ENCODE measurements at regions not wholly inside any gene's neighbourhood (a gene's known extent, or its start where the extent isn't known, plus 50 kb on each side); places are given as distances from the start of the nearest gene placed in this dataset.

DNA sequence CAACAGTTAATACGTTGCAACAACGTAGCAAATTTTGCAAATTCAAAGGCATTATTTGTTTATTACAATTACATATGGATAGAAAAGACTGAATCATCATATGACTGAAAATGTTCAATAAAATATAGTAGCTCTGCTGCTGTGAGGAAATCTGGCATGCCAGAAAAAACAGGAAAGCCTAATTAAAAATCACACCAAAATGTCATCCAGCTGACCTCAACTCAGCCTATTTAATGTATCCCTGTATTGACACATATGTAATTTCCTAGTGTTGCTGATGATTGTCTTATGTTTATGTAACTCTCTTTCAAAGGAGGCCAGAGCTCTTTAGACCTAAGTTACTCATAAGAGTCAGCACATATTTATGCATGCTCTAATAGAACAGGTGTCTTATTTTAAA lies 495.0 kb downstream of the PCDH17 start:
- POLR2A ChIA-PET = no interaction called here
- Histone ChIP-seq H3K36me3 (replicated peaks in 1 of 2; ENCODE audit: control insufficient read depth in 1 of 2, insufficient read depth in 2 of 2, low read length in 2 of 2) (no peaks in the 10 kb centered on the region), H3K79me2 (ENCODE audit: insufficient read depth, low read length) (no peaks in the 10 kb centered on the region), H3K9me3 (ENCODE audit: low read length) (peaks cover 87% of the 10 kb centered on the region), H2AFZ (ENCODE audit: low read length) (no peak overlapping the region), H3K4me2 (ENCODE audit: low read depth, low read length) (no peak overlapping the region), H3K27ac (ENCODE audit: extremely low read length, insufficient read depth, low read length) (no peak overlapping the region), H3K4me1 (ENCODE audit: insufficient read depth, low read length) (no peaks in the 10 kb centered on the region), H3K27me3 (ENCODE audit: control insufficient read depth in 1 of 2, insufficient read depth in 2 of 2, low read length in 2 of 2) (no peaks in the 10 kb centered on the region), H3K9ac (ENCODE audit: insufficient read depth, low read depth, low read length) (no peak overlapping the region), H3K4me3 (replicated peaks in 1 of 3; ENCODE audit: insufficient read depth in 1 of 3, low read depth in 2 of 3, low read length in 3 of 3) (no peak overlapping the region), H4K20me1 (ENCODE audit: insufficient read depth, low read length) (no peaks in the 10 kb centered on the region)
- DNase-seq (ENCODE audit: low spot score) = no peak
- 33% methylated on average over 2 of the region's 2 CpGs for WGBS (ENCODE audit: low lambda C conversion rate)
- FAIRE-seq = no peak
- intact Hi-C loops (cut with micrococcal nuclease; ENCODE audit: unreplicated experiment) = no loop called here
- in situ Hi-C loops (cut with HindIII; ENCODE audit: extremely low pct_ligation_motif_present, low pct_unique_long_range_greater_than_20kb) = no loop called here
- CTCF ChIA-PET (ENCODE audit: low intra/inter-chr PET ratio, low total read pairs) = no interaction called here
- TF ChIP-seq, protein P1, sequence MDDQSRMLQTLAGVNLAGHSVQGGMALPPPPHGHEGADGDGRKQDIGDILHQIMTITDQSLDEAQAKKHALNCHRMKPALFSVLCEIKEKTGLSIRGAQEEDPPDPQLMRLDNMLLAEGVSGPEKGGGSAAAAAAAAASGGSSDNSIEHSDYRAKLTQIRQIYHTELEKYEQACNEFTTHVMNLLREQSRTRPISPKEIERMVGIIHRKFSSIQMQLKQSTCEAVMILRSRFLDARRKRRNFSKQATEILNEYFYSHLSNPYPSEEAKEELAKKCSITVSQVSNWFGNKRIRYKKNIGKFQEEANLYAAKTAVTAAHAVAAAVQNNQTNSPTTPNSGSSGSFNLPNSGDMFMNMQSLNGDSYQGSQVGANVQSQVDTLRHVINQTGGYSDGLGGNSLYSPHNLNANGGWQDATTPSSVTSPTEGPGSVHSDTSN (CRISPR knock-in tag; IDR thresholded peaks at IDR 0.05; ENCODE audit: borderline replicate concordance) = no peak
- TF ChIP-seq IKZF1 (IDR thresholded peaks at IDR 0.05) (no peak), NFKB2 (CRISPR knock-in tag; IDR thresholded peaks at IDR 0.05; ENCODE audit: borderline replicate concordance) (no peak), ZBTB33 (CRISPR knock-in tag; IDR thresholded peaks at IDR 0.05) (no peak), ZNF670 (CRISPR knock-in tag; IDR thresholded peaks at IDR 0.05; ENCODE audit: borderline replicate concordance) (no peak), FOXC1 (CRISPR knock-in tag; IDR thresholded peaks at IDR 0.05; ENCODE audit: borderline replicate concordance) (no peak), SNRNP70 (IDR thresholded peaks at IDR 0.05; ENCODE audit: low read depth, low read length) (no peak), ZNF124 (CRISPR knock-in tag; IDR thresholded peaks at IDR 0.05) (no peak), ZNF891 (CRISPR knock-in tag; IDR thresholded peaks at IDR 0.05) (no peak), ZBTB25 (CRISPR knock-in tag; IDR thresholded peaks at IDR 0.05) (no peak), ZNF18 (CRISPR knock-in tag; IDR thresholded peaks at IDR 0.05; ENCODE audit: insufficient replicate concordance) (no peak), CAMTA2 (CRISPR knock-in tag; IDR thresholded peaks at IDR 0.05; ENCODE audit: borderline replicate concordance) (no peak), ZNF274 (CRISPR knock-in tag; IDR thresholded peaks at IDR 0.05) (no peak), MIER3 (CRISPR knock-in tag; IDR thresholded peaks at IDR 0.05; ENCODE audit: borderline replicate concordance) (no peak), KAT7 (CRISPR knock-in tag; IDR thresholded peaks at IDR 0.05; ENCODE audit: borderline replicate concordance) (no peak), ZNF121 (CRISPR knock-in tag; IDR thresholded peaks at IDR 0.05) (no peak)
- ATAC-seq = no peak
- BruUV-seq (replicated peaks) = no TSS peak

All from HepG2 (cell line).